Body of pancreas (tissue), 4 donors: ENCODE measurements at regions not wholly inside any gene's neighbourhood (a gene's known extent, or its start where the extent isn't known, plus 50 kb on each side); places are given as distances from the start of the nearest gene placed in this dataset.

Source experiments
- CTCF ChIP-seq, 7 experiments: fragments of 450-650 bp in 4 of 7; fragments of 200-600 bp in 3 of 7; sonication (generic) in 3 of 7; IDR thresholded peaks; one replicate each; pipeline ENCODE4 v1.5.1; 2016 to 2019; ENCODE audit warnings: antibody characterized with exemption in 7 of 7
- POLR2A ChIP-seq, 3 donors: fragments of 450-650 bp; IDR thresholded peaks; one replicate each; pipeline ENCODE4 v1.6.1; 2016; ENCODE audit warnings: antibody characterized with exemption in 3 of 3, mild to moderate bottlenecking in 2 of 3

GRCh38 chr15:31577108-31577507, 250.5 kb downstream of the KLF13 start:
- no peak for TF ChIP-seq CTCF (IDR thresholded peaks at IDR 0.05)
- TF ChIP-seq POLR2A (IDR thresholded peaks at IDR 0.05), result no peak
